Forelimb muscle (tissue), 1 donor: ENCODE measurements at regions not wholly inside any gene's neighbourhood (a gene's known extent, or its start where the extent isn't known, plus 50 kb on each side); places are given as distances from the start of the nearest gene placed in this dataset.
"Not testable (repeated sequence)": the region's sequence is repeated elsewhere in the genome, so short reads cannot be mapped to it uniquely, and the experiment has no call there.

Experiments
- DNase-seq: peaks from one replicate; pipeline ENCODE4 v3.0.0-alpha.2; 2013; ENCODE audit warnings: low read depth

DNA sequence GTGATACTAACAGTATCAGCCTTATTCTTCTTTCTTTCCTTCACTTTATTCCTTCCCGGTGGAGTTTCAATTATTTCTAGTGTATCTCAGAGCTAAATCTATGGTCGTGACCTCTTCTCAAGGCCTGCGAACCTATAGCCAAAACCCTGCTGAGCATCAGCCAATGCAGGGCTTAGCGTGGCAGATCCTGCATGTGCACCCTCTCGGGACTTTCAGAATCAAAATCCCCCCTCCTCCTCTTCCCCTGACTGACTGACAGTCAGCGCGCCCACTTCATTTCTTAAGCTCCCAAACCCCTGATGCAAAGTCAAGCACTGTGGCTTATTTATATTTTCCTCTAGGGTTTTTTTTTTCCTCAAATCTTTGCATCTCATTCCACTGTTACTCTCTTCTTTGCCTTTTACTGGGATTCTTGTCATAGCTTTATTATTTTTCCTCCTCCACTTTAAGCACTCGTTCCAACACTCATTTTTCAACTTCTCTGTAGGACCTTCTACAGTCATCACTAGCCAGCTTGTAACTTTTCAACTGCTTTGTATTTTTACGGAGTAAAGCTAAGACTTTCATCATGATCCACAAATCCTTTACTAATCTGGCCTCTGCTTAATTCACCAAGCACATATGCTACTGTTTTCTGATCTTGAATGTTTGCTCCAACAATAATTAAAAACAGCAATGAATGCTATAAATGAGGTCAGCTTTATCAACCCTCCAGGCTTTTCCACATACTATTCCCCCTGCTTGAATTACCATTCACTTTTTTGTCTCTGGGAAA lies 896.5 kb upstream of the PIK3C3 start:
- no peak for DNase-seq

- DNase-seq = no peak
Measured at GRCh38 chr18:41052625-41053024, 902.4 kb upstream of the PIK3C3 start.

- not testable (repeated sequence) for DNase-seq
Measured at GRCh38 chr18:41046250-41046649, 908.8 kb upstream of the PIK3C3 start.

DNA sequence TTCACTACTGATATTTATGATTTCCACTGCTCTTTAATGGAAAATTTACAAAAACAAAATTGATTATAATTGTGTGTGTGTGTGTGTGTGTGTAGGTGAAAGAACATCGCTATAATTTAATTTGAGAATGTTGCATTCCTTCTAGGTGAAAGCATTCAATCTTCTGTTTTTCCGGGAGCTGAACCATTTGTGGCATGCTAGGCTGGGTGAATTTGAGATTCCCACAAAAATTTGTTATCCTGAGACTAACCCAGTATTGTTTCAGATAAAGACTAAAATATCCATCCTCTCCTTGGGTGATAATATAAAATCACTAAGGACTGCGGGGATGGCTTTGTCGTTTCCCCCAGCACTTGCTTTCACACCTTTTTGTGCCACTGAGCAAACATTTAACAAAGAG lies 911.2 kb upstream of the PIK3C3 start:
- no peak for DNase-seq

GRCh38 chr18:41042866-41043265 lies 912.2 kb upstream of the PIK3C3 start:
- DNase-seq = no peak

GRCh38 chr18:41038071-41038470 lies 917.0 kb upstream of the PIK3C3 start:
- no peak for DNase-seq

- DNase-seq = no peak
Measured at GRCh38 chr18:41036346-41036745, 918.7 kb upstream of the PIK3C3 start.

- DNase-seq = no peak
Measured at GRCh38 chr18:41034413-41034812, 920.6 kb upstream of the PIK3C3 start.

GRCh38 chr18:41025666-41026065 lies 929.4 kb upstream of the PIK3C3 start:
- DNase-seq = no peak

DNA sequence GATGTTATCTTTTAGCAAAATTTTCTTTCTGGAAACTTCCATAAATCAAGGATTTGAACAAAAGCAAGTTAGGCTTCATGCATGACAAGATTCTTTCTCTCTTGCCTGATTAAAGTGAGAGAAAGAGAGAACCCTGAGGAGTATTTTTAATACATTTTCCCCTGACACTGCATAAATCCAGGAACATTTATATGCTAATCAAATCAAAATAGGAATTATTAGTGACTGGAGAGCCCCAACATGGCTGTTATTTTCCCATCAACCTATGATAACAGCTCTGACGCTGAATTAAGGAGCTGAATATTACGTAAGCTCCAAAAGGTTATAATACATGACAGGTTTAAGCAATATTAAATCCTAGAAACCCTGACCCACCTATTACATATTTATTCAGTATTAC lies 930.2 kb upstream of the PIK3C3 start:
- no peak for DNase-seq

GRCh38 chr18:41022484-41022883 lies 932.5 kb upstream of the PIK3C3 start:
- no peak for DNase-seq

DNA sequence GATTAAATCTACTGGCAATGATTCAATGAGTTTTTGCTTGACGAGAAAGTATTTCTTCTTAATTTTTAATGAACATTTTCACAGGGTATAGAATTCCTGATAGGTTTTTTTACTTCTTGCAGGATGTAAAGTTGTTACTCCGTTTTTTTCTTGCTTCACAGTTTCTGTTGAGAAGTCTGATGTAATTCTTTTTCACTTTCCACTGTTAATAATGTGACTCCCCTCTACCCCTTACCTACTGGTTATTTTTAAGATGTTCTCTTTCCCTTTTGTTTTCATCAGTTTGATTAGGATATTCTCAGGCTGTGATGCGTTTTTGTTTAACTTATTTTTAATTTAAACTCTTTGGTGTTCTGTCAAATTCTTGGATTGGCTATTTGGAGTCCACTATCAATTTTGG lies 933.9 kb upstream of the PIK3C3 start:
- DNase-seq = no peak

DNA sequence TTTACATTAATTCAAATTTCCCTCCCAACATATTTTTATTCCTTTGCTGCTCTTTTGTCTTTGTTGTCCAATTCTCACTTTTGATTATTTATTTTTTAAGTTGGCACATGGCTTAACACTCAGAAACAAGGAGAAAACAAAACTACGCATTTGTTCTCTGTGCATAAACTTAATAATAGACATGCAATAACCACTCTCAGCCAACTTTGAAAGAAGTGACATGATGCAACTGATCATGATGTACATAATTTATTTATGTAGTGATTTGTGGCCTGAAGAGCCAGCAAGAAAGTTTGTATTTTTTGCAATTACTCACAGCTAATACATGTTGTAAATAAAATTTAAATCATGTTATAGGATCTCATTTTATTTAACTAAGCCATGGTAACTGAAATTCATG lies 942.8 kb upstream of the PIK3C3 start:
- DNase-seq = no peak

- no peak for DNase-seq
Measured at GRCh38 chr18:41009926-41010325, 945.1 kb upstream of the PIK3C3 start.

DNA sequence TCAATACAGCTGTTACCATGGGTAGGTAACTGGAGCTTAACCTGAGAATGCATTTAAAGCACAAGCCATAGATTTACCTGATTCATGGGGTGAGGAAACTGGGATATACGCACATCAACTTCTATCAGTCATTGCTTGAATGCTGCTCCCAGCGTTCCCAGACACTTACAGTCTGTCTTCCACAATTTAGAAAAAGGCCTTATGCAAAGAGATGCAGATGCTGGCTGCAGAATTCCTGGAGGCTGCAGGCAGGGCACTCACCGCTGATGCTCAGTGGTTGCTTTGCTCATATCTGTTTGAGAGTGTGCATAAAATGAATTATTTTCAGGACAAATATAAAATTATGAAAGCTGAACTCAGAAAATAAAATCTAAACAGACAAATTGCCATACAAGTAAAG lies 950.7 kb upstream of the PIK3C3 start:
- DNase-seq = no peak

- no peak for DNase-seq
Measured at GRCh38 chr18:40995529-40995928, 959.5 kb upstream of the PIK3C3 start.

GRCh38 chr18:40993363-40993762 lies 961.7 kb upstream of the PIK3C3 start:
- no peak for DNase-seq

DNA sequence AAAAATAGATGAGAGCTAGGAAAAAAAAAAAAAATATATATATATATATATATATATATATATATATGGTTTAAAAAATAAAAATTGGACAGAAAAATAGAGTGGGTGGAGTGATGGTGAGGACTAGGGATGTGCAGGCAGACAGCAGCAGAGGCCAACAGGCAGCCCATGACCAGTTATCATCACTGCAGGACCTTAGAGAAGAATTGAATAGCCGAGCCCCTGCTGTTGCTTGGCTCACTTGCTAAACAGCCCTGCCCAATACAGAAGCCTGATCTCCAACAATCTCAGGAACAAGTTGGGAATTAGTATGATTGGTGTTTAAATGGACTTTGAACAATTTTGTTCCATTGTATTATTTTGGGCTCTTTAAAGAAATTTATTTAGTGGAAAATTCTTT lies 967.5 kb upstream of the PIK3C3 start:
- DNase-seq = no peak

- DNase-seq = no peak
Measured at GRCh38 chr18:40985436-40985835, 969.6 kb upstream of the PIK3C3 start.

GRCh38 chr18:40984856-40985255 lies 970.2 kb upstream of the PIK3C3 start:
- no peak for DNase-seq

DNA sequence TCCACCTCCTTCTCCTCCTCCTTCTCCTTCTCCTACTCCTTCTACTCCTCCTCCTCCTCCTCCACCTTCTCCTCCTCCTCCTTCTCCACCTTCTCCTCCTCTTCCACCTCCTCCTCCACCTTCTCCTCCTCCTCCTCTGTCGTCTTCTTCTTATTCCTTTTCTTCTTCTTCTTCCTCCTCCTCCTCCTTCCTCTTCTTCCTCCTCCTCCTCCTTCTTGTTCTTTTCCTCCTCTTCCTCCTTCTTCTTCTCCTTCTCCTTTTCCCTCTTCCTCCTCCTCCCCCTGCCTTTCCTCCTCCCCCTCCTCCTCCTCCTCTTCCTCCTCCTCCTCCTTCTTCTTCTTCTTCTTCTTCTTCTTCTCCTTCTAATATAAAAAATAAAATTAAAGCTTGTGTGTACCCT lies 971.2 kb upstream of the PIK3C3 start:
- DNase-seq = no peak

GRCh38 chr18:40980171-40980570 lies 974.9 kb upstream of the PIK3C3 start:
- no peak for DNase-seq

DNA sequence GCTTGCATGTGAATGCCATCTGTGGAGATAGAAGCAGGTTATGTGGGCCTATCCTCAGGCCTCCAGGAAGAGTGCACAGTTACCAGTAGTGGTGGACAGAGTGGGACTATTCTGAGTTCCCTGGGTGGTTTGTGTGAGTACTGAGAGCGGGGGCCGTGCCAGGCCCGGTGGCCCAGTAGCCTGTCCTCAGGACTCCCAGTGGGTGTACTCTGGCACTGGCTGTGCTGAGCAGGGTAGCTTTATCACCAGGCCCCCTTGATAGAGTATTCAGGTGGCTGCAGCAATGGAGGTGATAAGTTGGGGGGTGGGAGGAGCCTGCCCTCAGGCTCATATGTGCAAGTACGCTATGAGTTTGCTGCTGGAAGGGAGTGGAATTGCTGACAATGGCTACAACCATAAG lies 979.0 kb upstream of the PIK3C3 start:
- no peak for DNase-seq

DNA sequence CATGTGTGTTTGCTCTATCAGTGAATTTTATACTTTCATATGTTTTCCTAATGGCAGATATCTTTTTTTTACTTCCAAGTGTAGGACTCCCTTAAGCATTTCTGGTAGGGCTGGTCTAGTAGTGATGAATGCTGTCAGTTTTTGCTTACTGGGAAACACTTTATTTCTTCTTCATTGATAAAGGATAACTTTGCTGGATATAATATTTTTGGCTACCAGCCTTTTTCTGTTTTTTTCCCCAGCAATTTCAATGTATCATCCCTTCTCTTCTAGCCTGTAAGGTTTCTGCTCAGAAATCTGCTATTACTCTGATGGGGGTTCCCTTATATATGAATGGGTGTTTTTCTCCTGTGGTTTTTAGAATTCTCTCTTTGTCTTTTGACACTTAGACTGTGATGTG lies 980.6 kb upstream of the PIK3C3 start:
- no peak for DNase-seq
